ENCODE measurements at regions not wholly inside any gene's neighbourhood (a gene's known extent, or its start where the extent isn't known, plus 50 kb on each side); places are given as distances from the start of the nearest gene placed in this dataset.

- Mint-ChIP-seq H3K27ac (no peak overlapping the region), H3K4me3 (no peak overlapping the region), H3K27me3 (ENCODE audit: insufficient read depth) (peaks cover 14% of the 10 kb centered on the region), H3K36me3 (ENCODE audit: low read depth) (no peaks in the 10 kb centered on the region), H3K9me3 (no peaks in the 10 kb centered on the region), H3K4me1 (no peaks in the 10 kb centered on the region)
- H3K4me1 ChIP-seq (ENCODE audit: control insufficient read depth, insufficient read depth, low read length), result no peaks in the 10 kb centered on the region
- H3K27me3 ChIP-seq (ENCODE audit: control insufficient read depth, insufficient read depth, low read length, poor library complexity, severe bottlenecking), result peaks cover 17% of the 10 kb centered on the region
- DNase-seq, result no peak
- TF ChIP-seq, protein P1, sequence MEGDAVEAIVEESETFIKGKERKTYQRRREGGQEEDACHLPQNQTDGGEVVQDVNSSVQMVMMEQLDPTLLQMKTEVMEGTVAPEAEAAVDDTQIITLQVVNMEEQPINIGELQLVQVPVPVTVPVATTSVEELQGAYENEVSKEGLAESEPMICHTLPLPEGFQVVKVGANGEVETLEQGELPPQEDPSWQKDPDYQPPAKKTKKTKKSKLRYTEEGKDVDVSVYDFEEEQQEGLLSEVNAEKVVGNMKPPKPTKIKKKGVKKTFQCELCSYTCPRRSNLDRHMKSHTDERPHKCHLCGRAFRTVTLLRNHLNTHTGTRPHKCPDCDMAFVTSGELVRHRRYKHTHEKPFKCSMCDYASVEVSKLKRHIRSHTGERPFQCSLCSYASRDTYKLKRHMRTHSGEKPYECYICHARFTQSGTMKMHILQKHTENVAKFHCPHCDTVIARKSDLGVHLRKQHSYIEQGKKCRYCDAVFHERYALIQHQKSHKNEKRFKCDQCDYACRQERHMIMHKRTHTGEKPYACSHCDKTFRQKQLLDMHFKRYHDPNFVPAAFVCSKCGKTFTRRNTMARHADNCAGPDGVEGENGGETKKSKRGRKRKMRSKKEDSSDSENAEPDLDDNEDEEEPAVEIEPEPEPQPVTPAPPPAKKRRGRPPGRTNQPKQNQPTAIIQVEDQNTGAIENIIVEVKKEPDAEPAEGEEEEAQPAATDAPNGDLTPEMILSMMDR (conservative IDR thresholded peaks at IDR 0.05), result no peak
- H3K4me3 ChIP-seq (ENCODE audit: low read length), result no peak overlapping the region
- no peak overlapping the region for H3K27ac ChIP-seq (ENCODE audit: low read depth, low read length)
- H3K36me3 ChIP-seq (ENCODE audit: control insufficient read depth, insufficient read depth, low read length), result no peaks in the 10 kb centered on the region
- no peaks in the 10 kb centered on the region for H3K9me3 ChIP-seq (ENCODE audit: control insufficient read depth, low read length)
- no peak overlapping the region for H3K9ac ChIP-seq (ENCODE audit: extremely low read depth, low read length, poor library complexity, severe bottlenecking)
Measured at GRCh38 chr3:3260870-3261269, 81.4 kb upstream of the CRBN start.

GRCh38 chr3:3259181-3259580 lies 79.7 kb upstream of the CRBN start:
- H3K27me3 ChIP-seq (ENCODE audit: control insufficient read depth, insufficient read depth, low read length, poor library complexity, severe bottlenecking), result peaks cover 15% of the 10 kb centered on the region
- TF ChIP-seq, protein P1 (conservative IDR thresholded peaks at IDR 0.05), result no peak
- H3K4me1 Mint-ChIP-seq, result no peaks in the 10 kb centered on the region
- H3K4me3 Mint-ChIP-seq, result no peak overlapping the region
- peaks cover 14% of the 10 kb centered on the region for H3K27me3 Mint-ChIP-seq (ENCODE audit: insufficient read depth)
- H3K9ac ChIP-seq (ENCODE audit: extremely low read depth, low read length, poor library complexity, severe bottlenecking), result no peak overlapping the region
- H3K4me1 ChIP-seq (ENCODE audit: control insufficient read depth, insufficient read depth, low read length), result no peaks in the 10 kb centered on the region
- peaks cover 3% of the 10 kb centered on the region for H3K9me3 Mint-ChIP-seq
- no peaks in the 10 kb centered on the region for H3K36me3 Mint-ChIP-seq (ENCODE audit: low read depth)
- no peak overlapping the region for H3K27ac ChIP-seq (ENCODE audit: low read depth, low read length)
- 92 to 100% methylated on average over 3 of the region's 3 CpGs for WGBS, 2 experiments (ENCODE audit: insufficient coverage in 1 of 2, insufficient read length in 1 of 2)
- no peak overlapping the region for H3K4me3 ChIP-seq (ENCODE audit: low read length)
- no peak for DNase-seq
- no peaks in the 10 kb centered on the region for H3K9me3 ChIP-seq (ENCODE audit: control insufficient read depth, low read length)
- H3K36me3 ChIP-seq (ENCODE audit: control insufficient read depth, insufficient read depth, low read length), result no peaks in the 10 kb centered on the region
- no peak overlapping the region for H3K27ac Mint-ChIP-seq

DNA sequence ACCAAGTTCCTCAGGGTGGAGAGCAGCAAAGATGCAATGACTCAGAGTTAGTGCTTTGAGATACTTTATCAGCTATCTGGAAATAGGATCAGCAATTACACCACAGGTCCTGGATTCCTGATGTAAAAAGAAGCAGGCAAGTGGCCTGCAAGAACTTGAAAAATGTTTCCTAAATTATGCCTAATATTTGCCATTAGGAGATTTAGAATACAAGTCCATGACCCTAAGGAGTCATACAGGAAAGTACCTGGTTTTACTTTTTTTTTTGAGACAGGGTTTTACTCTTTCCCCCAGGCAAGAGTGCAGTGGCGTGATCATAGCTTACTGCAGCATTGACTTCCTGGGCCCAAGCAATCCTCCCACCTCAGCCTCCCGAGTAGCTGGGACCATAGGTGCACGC lies 78.8 kb upstream of the CRBN start:
- peaks cover 13% of the 10 kb centered on the region for H3K27me3 Mint-ChIP-seq (ENCODE audit: insufficient read depth)
- Histone ChIP-seq H3K4me3 (ENCODE audit: low read length) (no peak overlapping the region), H3K27ac (ENCODE audit: low read depth, low read length) (no peak overlapping the region), H3K4me1 (ENCODE audit: control insufficient read depth, insufficient read depth, low read length) (no peaks in the 10 kb centered on the region), H3K9ac (ENCODE audit: extremely low read depth, low read length, poor library complexity, severe bottlenecking) (no peak overlapping the region), H3K36me3 (ENCODE audit: control insufficient read depth, insufficient read depth, low read length) (no peaks in the 10 kb centered on the region), H3K9me3 (ENCODE audit: control insufficient read depth, low read length) (peaks cover 1% of the 10 kb centered on the region), H3K27me3 (ENCODE audit: control insufficient read depth, insufficient read depth, low read length, poor library complexity, severe bottlenecking) (peaks cover 11% of the 10 kb centered on the region)
- H3K4me3 Mint-ChIP-seq, result no peak overlapping the region
- H3K9me3 Mint-ChIP-seq, result peaks cover 12% of the 10 kb centered on the region
- 84 to 100% methylated on average over 3 of the region's 3 CpGs for WGBS, 2 experiments (ENCODE audit: insufficient coverage in 1 of 2, insufficient read length in 1 of 2)
- H3K4me1 Mint-ChIP-seq, result no peaks in the 10 kb centered on the region
- no peak for DNase-seq
- H3K27ac Mint-ChIP-seq, result no peak overlapping the region
- TF ChIP-seq, protein P1 (conservative IDR thresholded peaks at IDR 0.05), result no peak
- peaks cover 3% of the 10 kb centered on the region for H3K36me3 Mint-ChIP-seq (ENCODE audit: low read depth)
